A673 (cell line): ENCODE measurements at regions not wholly inside any gene's neighbourhood (a gene's known extent, or its start where the extent isn't known, plus 50 kb on each side); places are given as distances from the start of the nearest gene placed in this dataset.

Source experiments
- EZH2 ChIP-seq: fragments of 200-600 bp; sonication (generic); IDR thresholded peaks from 2 replicates; pipeline ENCODE4 v1.6.1; 2017; ENCODE audit warnings: borderline replicate concordance, low read depth, mild to moderate bottlenecking, mixed read lengths, antibody characterized with exemption, low read length; ENCODE audit not compliant: poor library complexity, severe bottlenecking
- TF ChIP-seq, protein P1 (sequence below): fragments of 300-800, 200-600 bp; sonication (generic); conservative IDR thresholded peaks from 2 replicates; pipeline ENCODE4 v1.5.1; 2017; ENCODE audit warnings: low read depth, mild to moderate bottlenecking, antibody characterized with exemption, low read length, moderate library complexity, mixed read lengths

DNA sequence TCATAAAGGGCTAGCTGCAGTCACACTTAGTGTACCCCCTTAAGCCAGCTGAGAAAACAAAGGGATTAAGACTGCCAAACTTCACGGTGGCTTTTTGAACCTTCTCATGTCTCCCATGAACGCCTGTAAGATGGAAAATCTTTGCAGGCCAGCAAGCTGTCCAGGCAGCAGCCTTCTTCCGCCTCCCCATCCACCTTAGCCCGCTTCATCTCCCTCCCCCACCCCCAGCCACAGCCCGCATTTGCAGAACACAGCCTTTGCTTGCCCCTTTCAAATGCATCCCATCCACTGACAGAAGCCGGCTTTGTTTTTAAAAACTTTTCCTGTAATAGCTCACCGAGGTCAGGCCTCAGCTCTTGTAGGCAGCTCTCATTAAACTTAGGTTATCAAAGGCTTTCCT lies 113.8 kb upstream of the FAM9B start:
- TF ChIP-seq EZH2: no peak
- TF ChIP-seq, protein P1, sequence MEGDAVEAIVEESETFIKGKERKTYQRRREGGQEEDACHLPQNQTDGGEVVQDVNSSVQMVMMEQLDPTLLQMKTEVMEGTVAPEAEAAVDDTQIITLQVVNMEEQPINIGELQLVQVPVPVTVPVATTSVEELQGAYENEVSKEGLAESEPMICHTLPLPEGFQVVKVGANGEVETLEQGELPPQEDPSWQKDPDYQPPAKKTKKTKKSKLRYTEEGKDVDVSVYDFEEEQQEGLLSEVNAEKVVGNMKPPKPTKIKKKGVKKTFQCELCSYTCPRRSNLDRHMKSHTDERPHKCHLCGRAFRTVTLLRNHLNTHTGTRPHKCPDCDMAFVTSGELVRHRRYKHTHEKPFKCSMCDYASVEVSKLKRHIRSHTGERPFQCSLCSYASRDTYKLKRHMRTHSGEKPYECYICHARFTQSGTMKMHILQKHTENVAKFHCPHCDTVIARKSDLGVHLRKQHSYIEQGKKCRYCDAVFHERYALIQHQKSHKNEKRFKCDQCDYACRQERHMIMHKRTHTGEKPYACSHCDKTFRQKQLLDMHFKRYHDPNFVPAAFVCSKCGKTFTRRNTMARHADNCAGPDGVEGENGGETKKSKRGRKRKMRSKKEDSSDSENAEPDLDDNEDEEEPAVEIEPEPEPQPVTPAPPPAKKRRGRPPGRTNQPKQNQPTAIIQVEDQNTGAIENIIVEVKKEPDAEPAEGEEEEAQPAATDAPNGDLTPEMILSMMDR: no peak
